Common myeloid progenitor, CD34-positive (primary cell): ENCODE measurements at regions not wholly inside any gene's neighbourhood (a gene's known extent, or its start where the extent isn't known, plus 50 kb on each side); places are given as distances from the start of the nearest gene placed in this dataset.

Source experiments
- CTCF ChIA-PET: fragments of 350-600 bp; sonication (Branson Sonifier 250); formaldehyde crosslinking; loops from one replicate; lab custom pipeline; 2021; ENCODE audit warnings: antibody characterized with exemption; lab: Charles Lee
- POLR2A ChIA-PET: fragments of 350-600 bp; sonication (Branson Sonifier 250); formaldehyde crosslinking; loops from one replicate; lab custom pipeline; 2021; ENCODE audit warnings: antibody characterized with exemption; lab: Charles Lee
- DNase-seq, 3 donors: peaks; one replicate each; pipeline versions ENCODE4 v3.0.0 to v3.0.0-alpha.2; 2013
- H3K27ac ChIP-seq, 2 experiments: 1 replicate in 1 of 2; 2 replicates in 1 of 2; pipeline ENCODE4 v1.7.0; 2013; ENCODE audit warnings: inconsistent platforms in 2 of 2, low read length in 2 of 2, mild to moderate bottlenecking in 2 of 2, low read depth in 1 of 2, moderate library complexity in 1 of 2; ENCODE audit not compliant: severe bottlenecking in 2 of 2, insufficient read depth in 1 of 2, poor library complexity in 1 of 2
- H3K27me3 ChIP-seq, 5 experiments: replicated peaks in 2 of 5; 1 replicate in 3 of 5; 2 replicates in 2 of 5; pipeline versions ENCODE4 v1.6.1 to v1.7.0; 2013; ENCODE audit warnings: low read length in 4 of 5, mild to moderate bottlenecking in 2 of 5, moderate library complexity in 2 of 5, inconsistent platforms in 1 of 5; ENCODE audit not compliant: insufficient read depth in 5 of 5, control insufficient read depth in 4 of 5
- H3K36me3 ChIP-seq, 4 experiments: 1 replicate in 2 of 4; 2 replicates in 2 of 4; pipeline versions ENCODE4 v1.6.1 to v1.7.0; 2013; ENCODE audit warnings: low read length in 3 of 4, control low read depth in 1 of 4, mild to moderate bottlenecking in 1 of 4; ENCODE audit not compliant: control insufficient read depth in 4 of 4, insufficient read depth in 4 of 4
- H3K4me1 ChIP-seq, 4 experiments: 1 replicate in 3 of 4; 2 replicates in 1 of 4; pipeline versions ENCODE4 v1.6.1 to v1.7.1; 2013; ENCODE audit warnings: low read length in 3 of 4, mild to moderate bottlenecking in 3 of 4, control low read depth in 1 of 4, inconsistent platforms in 1 of 4, moderate library complexity in 1 of 4; ENCODE audit not compliant: control insufficient read depth in 4 of 4, insufficient read depth in 4 of 4; ENCODE audit errors: control extremely low read depth in 1 of 4
- H3K4me3 ChIP-seq, 7 experiments: 1 replicate in 4 of 7; 2 replicates in 3 of 7; pipeline versions ENCODE4 v1.5.1 to v1.7.0; 2013; ENCODE audit warnings: mild to moderate bottlenecking in 7 of 7, low read length in 6 of 7, moderate library complexity in 6 of 7, inconsistent platforms in 2 of 7, low read depth in 2 of 7, control low read depth in 1 of 7; ENCODE audit not compliant: insufficient read depth in 4 of 7, control insufficient read depth in 1 of 7; ENCODE audit errors: extremely low read depth in 1 of 7
- H3K9me3 ChIP-seq, 5 experiments: 1 replicate in 4 of 5; 2 replicates in 1 of 5; pipeline versions ENCODE4 v1.6.1 to v1.7.1; 2013; ENCODE audit warnings: low read length in 4 of 5, mild to moderate bottlenecking in 2 of 5, inconsistent platforms in 1 of 5, low read depth in 1 of 5, moderate library complexity in 1 of 5; ENCODE audit not compliant: control insufficient read depth in 4 of 5, insufficient read depth in 2 of 5; ENCODE audit errors: control extremely low read depth in 1 of 5
- WGBS: methylation state at CpG from one replicate; pipeline ENCODE4 v1.1.5; 2013; ENCODE audit not compliant: insufficient coverage; 5-methylcytosine and 5-hydroxymethylcytosine counted together

DNA sequence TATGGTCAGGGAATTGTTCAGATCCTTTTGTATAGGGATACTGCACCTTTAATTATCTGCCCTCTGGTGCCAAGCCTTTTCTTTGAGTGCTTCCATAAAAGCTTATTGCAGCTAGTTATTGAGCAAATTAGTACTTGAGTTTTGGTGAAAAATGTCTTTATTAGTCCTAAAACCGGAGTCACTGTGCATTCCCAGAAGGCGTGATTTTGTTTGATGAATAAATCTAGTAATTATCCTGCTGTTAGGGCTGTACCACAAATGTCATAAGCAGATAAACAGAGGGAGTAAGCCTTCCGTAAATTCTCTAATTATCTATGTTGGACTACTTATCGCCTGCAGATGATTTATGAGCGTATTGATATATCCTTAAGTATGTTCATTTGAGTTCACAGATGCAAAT lies 620.7 kb upstream of the ARRDC3 start:
- DNase-seq, result no peak
- no peaks in the 10 kb centered on the region for H3K9me3 ChIP-seq
- WGBS, result 87% methylated on average over 2 of the region's 5 CpGs
- no peak overlapping the region for H3K27ac ChIP-seq
- H3K4me1 ChIP-seq, result no peaks in the 10 kb centered on the region
- H3K4me3 ChIP-seq, result no peak overlapping the region
- CTCF ChIA-PET, result no interaction called here
- H3K36me3 ChIP-seq, result no peaks in the 10 kb centered on the region
- POLR2A ChIA-PET, result no interaction called here
- H3K27me3 ChIP-seq, result no peaks in the 10 kb centered on the region

DNA sequence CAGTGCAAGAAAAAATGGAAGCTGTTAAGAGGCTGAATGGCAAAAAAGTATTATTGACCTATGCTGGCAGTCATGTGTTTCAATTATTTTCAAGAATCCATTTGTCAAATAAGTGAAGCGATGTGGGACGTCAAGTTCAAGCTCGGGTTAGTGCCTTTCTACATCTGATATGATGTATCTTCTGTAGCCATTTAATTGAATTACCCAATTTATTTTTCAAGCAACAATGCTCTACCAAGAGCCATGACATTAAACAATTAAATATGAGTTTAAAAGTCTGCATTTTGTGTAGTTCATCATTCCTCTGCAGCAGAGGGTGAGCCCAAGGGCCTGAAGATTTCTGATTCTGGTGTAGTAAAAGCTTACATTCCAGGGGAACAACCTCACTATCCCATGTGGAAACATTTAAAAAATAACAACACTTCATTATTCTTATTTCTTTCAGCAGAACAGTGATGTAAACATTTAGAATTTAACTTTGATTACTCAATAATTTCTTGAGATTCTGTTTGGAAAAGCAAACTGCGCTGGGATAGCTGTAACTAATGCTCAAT lies 619.7 kb upstream of the ARRDC3 start:
- Histone ChIP-seq H3K9me3 (no peaks in the 10 kb centered on the region), H3K27me3 (no peaks in the 10 kb centered on the region), H3K4me3 (no peak overlapping the region), H3K27ac (no peak overlapping the region), H3K36me3 (no peaks in the 10 kb centered on the region), H3K4me1 (no peaks in the 10 kb centered on the region)
- ChIA-PET POLR2A (no interaction called here), CTCF (no interaction called here)
- DNase-seq, result no peak
- no CpG with 5 or more reads among the region's 4 CpGs for WGBS

DNA sequence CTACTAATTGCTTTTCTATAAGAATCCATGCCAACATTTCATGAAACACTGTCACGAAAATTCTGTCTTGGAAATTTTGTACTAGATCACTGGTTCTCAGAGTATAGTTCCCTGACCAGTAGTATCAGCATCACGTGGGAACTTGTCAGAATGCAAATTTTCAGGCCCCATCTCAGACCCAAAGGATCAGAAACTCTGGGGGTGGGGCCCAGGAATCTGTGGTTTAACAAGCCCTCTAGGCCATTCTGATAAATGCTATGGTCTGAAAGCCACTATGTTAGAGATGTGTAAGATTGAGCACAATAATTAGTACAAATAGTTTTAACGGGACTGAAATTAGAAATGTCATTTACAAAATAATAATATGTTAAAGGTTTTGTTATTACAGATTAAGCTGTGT lies 615.7 kb upstream of the ARRDC3 start:
- WGBS, result 54% methylated on average over 2 of the region's 3 CpGs
- no peaks in the 10 kb centered on the region for H3K36me3 ChIP-seq
- H3K27me3 ChIP-seq, result no peaks in the 10 kb centered on the region
- DNase-seq, result no peak
- POLR2A ChIA-PET, result no interaction called here
- CTCF ChIA-PET, result no interaction called here
- no peak overlapping the region for H3K27ac ChIP-seq
- H3K4me3 ChIP-seq, result no peak overlapping the region
- no peaks in the 10 kb centered on the region for H3K4me1 ChIP-seq
- H3K9me3 ChIP-seq, result no peaks in the 10 kb centered on the region

DNA sequence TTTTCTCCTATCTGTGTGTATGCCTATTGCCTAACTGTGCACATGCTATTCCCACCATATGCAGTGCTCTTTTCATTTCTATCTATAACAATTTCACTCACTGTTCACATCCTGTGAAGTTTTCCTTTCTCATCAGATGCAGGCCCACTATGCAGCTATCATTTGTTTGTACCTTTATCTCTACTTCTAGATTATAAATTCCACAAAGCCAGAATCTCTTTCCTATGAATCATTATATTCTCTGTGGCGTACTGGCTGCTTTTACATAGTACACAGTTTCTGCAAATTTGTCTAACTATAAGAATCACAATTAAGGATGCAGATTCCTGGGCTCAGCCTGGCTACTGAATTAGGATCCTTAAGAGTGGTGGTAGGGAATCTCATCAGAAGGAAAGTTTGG lies 600.8 kb upstream of the ARRDC3 start:
- Histone ChIP-seq H3K27me3 (no peaks in the 10 kb centered on the region), H3K27ac (no peak overlapping the region), H3K4me1 (no peaks in the 10 kb centered on the region), H3K36me3 (no peaks in the 10 kb centered on the region), H3K9me3 (peaks cover 0 to 3% (median 0%) of the 10 kb centered on the region in 5 experiments), H3K4me3 (peak overlapping the region in 1 of 7 experiments; percentile 15)
- DNase-seq, result no peak
- POLR2A ChIA-PET, result no interaction called here
- WGBS, result no CpG with 5 or more reads among the region's 1 CpG
- CTCF ChIA-PET, result no interaction called here

DNA sequence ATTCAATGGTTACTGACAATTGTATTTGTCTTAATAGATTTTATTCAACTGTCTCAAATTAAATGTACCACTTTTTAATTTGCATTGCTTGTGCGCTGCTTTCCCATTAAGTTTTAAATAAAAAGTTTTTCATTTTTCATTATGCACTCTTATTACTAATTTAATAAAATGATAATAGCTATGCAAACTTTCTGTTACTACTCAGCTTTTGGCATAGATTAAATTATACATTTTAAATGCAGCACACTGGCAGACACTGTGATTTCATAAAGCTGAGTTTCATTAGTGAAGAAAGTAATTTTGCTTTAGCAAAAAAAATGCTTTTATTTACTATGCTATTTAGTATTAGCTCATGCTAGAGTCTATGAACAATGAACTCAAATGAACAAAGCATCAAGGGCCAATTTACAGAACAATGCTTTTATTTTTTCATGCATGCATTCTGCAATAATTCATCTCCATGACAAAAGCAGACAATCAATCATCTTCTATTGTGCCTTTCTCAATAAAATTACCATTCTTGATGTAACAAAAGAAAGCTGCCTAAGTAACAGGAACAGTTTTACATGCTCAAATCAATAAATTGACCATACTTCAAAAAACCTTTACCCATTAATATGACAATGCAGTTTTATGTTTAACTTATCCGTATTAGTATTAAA lies 595.2 kb upstream of the ARRDC3 start:
- Histone ChIP-seq H3K27ac (no peak overlapping the region), H3K27me3 (no peaks in the 10 kb centered on the region), H3K9me3 (no peaks in the 10 kb centered on the region), H3K36me3 (no peaks in the 10 kb centered on the region), H3K4me3 (no peak overlapping the region), H3K4me1 (no peaks in the 10 kb centered on the region)
- CTCF ChIA-PET, result no interaction called here
- POLR2A ChIA-PET, result no interaction called here
- no CpG with 5 or more reads among the region's 2 CpGs for WGBS
- DNase-seq, result no peak

DNA sequence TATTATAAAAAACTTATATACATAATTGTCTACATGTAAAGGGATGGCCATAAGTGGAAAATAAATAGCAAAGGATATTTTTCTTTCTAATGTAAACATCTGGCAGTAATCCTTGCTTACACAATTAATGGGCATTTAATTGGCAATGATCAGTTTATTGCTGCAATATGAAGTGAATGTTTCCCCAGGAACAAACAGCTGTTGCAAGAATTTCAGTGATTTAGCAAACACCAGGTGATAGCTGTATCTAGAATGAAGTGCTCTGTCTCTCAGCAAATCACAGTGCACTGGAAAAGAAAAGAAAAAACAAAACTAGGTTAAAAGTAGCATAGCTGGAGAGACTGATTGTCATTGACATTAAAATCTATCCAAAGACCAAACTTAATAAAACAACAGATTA lies 594.5 kb upstream of the ARRDC3 start:
- Histone ChIP-seq H3K36me3 (no peaks in the 10 kb centered on the region), H3K9me3 (no peaks in the 10 kb centered on the region), H3K4me3 (no peak overlapping the region), H3K27me3 (no peaks in the 10 kb centered on the region), H3K4me1 (no peaks in the 10 kb centered on the region), H3K27ac (no peak overlapping the region)
- DNase-seq, result no peak
- ChIA-PET CTCF (no interaction called here), POLR2A (no interaction called here)

DNA sequence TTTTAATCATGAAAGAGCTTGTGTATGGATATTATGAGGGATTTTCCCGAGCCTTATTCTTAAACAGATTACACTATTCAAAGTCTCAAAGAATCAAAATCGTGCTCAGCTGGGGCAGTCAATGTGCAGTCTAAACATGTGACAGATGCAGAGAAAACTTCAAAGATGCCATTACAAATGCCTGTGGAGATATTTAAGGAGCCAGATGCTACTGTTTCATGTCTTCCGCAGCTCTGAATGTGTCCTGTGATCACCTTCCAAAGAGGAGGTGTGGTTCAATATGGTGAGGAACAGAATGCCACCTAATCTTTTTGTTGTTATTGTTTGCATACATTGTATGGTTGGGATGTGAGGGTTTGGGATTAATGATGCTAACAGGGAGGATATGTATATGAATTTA lies 593.3 kb upstream of the ARRDC3 start:
- 77% methylated on average over 1 of the region's 3 CpGs for whole genome bisulfite sequencing
- Histone ChIP-seq H3K36me3 (no peaks in the 10 kb centered on the region), H3K27ac (no peak overlapping the region), H3K9me3 (no peaks in the 10 kb centered on the region), H3K4me3 (no peak overlapping the region), H3K4me1 (no peaks in the 10 kb centered on the region), H3K27me3 (no peaks in the 10 kb centered on the region)
- DNase-seq, result no peak
- ChIA-PET POLR2A (no interaction called here), CTCF (no interaction called here)
